ENCODE measurements at regions not wholly inside any gene's neighbourhood (a gene's known extent, or its start where the extent isn't known, plus 50 kb on each side); places are given as distances from the start of the nearest gene placed in this dataset.

DNA sequence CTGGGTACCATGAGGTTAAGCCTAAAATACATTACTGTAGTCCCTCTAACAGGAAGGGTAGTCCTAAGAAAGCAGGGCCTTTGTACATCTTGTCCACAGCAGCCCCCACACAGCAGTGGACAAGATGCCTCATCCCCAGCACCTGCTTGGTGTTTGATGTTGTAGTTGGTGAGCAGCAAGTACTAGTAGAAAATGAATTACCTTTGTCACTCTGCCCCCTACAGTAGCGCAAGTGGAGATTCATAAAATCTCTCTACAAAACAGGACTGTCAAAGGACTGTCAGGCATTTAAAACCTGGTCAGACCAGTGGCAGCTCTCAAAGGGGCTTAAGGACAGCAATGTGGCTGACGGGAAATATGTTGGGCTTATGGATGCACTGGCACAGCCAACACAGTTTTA, 122.5 kb downstream of the TMEM174 start:
- no peak for TF ChIP-seq CTCF (IDR thresholded peaks at IDR 0.05)
- no peak for ATAC-seq (ENCODE audit: low FRiP score)
- DNase-seq (ENCODE audit: low spot score): no peak

DNA sequence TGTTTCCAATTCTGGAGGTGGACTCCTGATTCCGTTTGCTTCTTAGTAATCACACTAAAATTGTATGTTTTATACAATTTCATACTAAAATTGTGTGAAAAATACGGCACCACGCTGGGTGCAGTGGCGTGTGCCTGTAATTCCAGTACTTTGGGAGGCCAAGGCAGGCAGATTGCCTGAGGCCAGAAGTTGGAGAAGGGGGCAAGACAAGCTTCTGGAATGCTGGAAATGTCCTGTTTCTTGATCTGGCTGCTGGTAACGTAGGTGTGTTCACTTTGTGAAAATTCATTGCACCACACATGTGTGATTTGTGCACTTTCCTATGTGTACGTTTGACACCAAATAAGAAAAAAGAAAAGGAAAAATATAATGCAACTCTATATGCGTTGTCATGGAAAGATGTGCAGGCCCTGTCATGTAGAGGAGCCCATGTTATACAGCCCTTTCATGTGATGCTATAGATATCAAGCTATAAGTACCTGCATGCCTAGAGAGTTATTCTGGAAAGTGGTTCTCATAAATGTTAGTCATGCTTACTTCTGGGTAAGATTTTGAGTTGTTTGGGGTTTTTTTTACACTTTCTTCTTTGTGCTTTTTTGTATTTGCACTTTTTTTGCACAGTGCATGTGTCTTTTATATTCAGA, 119.9 kb downstream of the TMEM174 start:
- DNase-seq (ENCODE audit: low spot score) (no peak), ATAC-seq (ENCODE audit: low FRiP score) (no peak)
- no peak for TF ChIP-seq CTCF (IDR thresholded peaks at IDR 0.05)

GRCh38 chr5:73291873-73292272, 118.9 kb downstream of the TMEM174 start:
- DNase-seq (ENCODE audit: low spot score): no peak
- no peak for TF ChIP-seq CTCF (IDR thresholded peaks at IDR 0.05)
- no peak for ATAC-seq (ENCODE audit: low FRiP score)

DNA sequence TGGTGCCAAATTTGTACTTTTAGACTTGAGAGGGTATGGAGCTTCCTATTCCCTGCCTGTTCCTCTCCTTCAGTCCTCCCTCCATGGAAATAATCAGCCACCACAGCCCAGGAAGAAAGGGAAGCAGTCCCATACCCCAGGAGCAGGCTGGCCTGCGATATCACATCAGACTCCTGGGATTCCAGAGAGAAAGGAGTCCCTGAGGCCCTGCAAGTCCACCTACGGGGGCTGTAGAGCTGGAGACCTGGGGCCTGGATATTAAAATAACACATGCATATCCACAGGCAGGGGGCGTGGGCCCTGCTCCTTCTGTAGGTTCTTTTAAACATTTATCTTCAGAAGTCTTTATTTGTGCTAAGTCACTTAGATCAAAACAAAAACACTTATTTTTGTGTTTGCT, 117.2 kb downstream of the TMEM174 start:
- no peak for ATAC-seq (ENCODE audit: low FRiP score)
- no peak for TF ChIP-seq CTCF (IDR thresholded peaks at IDR 0.05)
- DNase-seq (ENCODE audit: low spot score): no peak

DNA sequence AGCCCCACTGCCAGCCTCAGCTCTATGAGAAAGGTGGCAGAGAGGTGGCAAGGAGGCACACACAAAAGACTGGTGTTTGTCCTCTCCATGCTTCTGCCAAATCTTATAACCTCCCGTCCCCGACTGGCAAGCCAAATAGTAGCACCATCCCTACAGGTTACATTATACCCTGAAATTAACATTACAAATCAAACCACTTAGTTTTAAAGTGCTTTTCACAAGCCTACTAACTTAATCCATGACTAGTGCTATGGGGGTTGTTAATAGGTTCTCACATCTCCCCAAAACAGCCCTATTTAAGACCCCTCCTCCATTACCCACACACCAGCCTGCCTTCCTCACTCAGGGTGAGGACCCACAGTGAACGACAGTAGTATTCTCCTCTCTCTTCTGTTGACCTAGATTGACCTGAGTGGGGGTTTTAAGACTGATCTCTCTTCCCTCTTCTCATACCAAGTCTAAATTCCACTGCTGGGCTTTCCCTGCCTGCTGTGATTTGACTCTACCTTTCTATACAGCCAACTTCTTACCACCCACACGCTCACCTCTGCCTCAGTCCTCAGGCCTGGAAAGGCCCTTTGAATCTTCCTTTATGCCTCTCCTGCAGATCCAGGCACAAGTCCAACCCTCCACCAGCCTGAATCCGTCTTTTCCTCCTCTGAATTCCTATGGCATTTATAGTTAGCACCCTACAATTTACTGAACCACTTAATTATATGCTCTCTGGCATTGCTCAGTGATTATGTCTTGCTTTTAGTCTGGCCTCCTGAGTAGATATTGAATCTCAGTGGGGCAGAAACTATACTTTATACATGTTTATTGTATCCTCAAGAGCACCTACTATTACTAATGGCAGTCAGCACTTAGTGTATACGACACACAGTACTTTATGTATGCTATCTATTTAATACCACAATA, 116.1 kb downstream of the TMEM174 start:
- ATAC-seq (ENCODE audit: low FRiP score) (no peak), DNase-seq (ENCODE audit: low spot score) (no peak)
- TF ChIP-seq CTCF (IDR thresholded peaks at IDR 0.05): no peak

- DNase-seq (ENCODE audit: low spot score): no peak
- no peak for TF ChIP-seq CTCF (IDR thresholded peaks at IDR 0.05)
- no peak for ATAC-seq (ENCODE audit: low FRiP score)
These were observed 113.9 kb downstream of the TMEM174 start for GRCh38 chr5:73286896-73287295.

- ATAC-seq (ENCODE audit: low FRiP score): no peak
- no peak for TF ChIP-seq CTCF (IDR thresholded peaks at IDR 0.05)
- no peak for DNase-seq (ENCODE audit: low spot score)
These were observed 112.0 kb downstream of the TMEM174 start for GRCh38 chr5:73284985-73285384.

Data from omental fat pad (tissue), 3 donors.